ENCODE measurements at regions not wholly inside any gene's neighbourhood (a gene's known extent, or its start where the extent isn't known, plus 50 kb on each side); places are given as distances from the start of the nearest gene placed in this dataset.
"Not testable (repeated sequence)": the region's sequence is repeated elsewhere in the genome, so short reads cannot be mapped to it uniquely, and the experiment has no call there.

DNA sequence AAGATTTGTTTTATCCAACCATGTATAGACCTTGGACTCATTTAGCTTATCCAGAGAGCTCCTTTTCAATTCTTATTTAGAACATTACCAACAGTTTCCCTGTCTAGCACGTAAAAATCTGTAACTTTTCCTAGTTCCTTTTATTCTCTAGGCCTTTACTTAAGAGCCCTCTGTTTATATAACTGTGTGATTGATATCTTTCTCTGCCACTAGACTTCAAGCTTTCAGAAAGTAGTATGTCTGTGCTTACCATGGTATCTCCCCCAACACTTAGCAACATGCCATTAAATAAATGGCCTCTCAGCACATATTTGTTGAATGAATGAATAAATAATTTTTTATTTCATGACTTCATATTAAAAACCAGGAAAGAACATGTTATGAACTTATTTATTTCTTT lies 209.4 kb downstream of the PTPRC start:
- DNase-seq (ENCODE audit: low spot score in 2 of 2) = no peak
- H3K27me3 ChIP-seq = no peaks in the 10 kb centered on the region
- H3K4me1 ChIP-seq = no peaks in the 10 kb centered on the region
- no peak overlapping the region for H3K27ac ChIP-seq
- H3K36me3 ChIP-seq = no peaks in the 10 kb centered on the region
- TF ChIP-seq POLR2A (IDR thresholded peaks at IDR 0.05) = no peak
- no peak for TF ChIP-seq POLR2AphosphoS5 (IDR thresholded peaks at IDR 0.05)
- H3K4me3 ChIP-seq = no peak overlapping the region
- 95% methylated on average over 1 of the region's 1 CpG for WGBS
- no peaks in the 10 kb centered on the region for H3K9me3 ChIP-seq

- TF ChIP-seq POLR2AphosphoS5 (IDR thresholded peaks at IDR 0.05) = no peak
- WGBS = 53% methylated on average over 1 of the region's 1 CpG
- DNase-seq (ENCODE audit: low spot score in 2 of 2) = no peak
Measured at GRCh38 chr1:198848649-198849048, 209.8 kb downstream of the PTPRC start.

DNA sequence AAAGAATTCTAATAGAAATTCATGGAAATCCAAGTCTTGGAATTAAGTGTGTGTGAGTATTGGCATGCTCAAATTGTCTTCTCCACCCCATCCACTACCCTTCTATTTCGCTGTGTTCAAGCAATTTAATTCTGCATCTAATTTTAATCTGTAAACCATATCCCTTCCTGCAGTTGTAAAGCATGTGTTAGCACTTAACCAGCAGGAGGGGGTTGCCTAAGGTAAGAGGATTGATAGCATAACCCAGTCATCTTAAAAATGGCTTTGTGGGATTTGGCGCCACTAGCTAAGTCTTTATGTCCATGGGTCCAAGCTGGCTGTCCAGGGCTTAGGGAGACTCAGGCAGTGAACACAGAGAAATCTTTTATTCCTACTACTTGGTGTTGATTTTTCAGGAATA lies 210.3 kb downstream of the PTPRC start:
- no peak for DNase-seq (ENCODE audit: low spot score in 2 of 2)
- TF ChIP-seq, protein P1, sequence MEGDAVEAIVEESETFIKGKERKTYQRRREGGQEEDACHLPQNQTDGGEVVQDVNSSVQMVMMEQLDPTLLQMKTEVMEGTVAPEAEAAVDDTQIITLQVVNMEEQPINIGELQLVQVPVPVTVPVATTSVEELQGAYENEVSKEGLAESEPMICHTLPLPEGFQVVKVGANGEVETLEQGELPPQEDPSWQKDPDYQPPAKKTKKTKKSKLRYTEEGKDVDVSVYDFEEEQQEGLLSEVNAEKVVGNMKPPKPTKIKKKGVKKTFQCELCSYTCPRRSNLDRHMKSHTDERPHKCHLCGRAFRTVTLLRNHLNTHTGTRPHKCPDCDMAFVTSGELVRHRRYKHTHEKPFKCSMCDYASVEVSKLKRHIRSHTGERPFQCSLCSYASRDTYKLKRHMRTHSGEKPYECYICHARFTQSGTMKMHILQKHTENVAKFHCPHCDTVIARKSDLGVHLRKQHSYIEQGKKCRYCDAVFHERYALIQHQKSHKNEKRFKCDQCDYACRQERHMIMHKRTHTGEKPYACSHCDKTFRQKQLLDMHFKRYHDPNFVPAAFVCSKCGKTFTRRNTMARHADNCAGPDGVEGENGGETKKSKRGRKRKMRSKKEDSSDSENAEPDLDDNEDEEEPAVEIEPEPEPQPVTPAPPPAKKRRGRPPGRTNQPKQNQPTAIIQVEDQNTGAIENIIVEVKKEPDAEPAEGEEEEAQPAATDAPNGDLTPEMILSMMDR (IDR thresholded peaks at IDR 0.05) = no peak
- Histone ChIP-seq H3K4me1 (no peaks in the 10 kb centered on the region), H3K27me3 (no peaks in the 10 kb centered on the region), H3K27ac (no peak overlapping the region), H3K36me3 (no peaks in the 10 kb centered on the region), H3K9me3 (no peaks in the 10 kb centered on the region), H3K4me3 (no peak overlapping the region)
- WGBS = 90% methylated on average over 2 of the region's 2 CpGs

More at GRCh38 chr1:198848649-198849048, 209.8 kb downstream of the PTPRC start:
- no peaks in the 10 kb centered on the region for H3K36me3 ChIP-seq
- H3K4me1 ChIP-seq = no peaks in the 10 kb centered on the region
- no peaks in the 10 kb centered on the region for H3K27me3 ChIP-seq
- H3K4me3 ChIP-seq = no peak overlapping the region
- H3K9me3 ChIP-seq = no peaks in the 10 kb centered on the region
- H3K27ac ChIP-seq = no peak overlapping the region

GRCh38 chr1:198850196-198850595 lies 211.4 kb downstream of the PTPRC start:
- no peak overlapping the region for H3K27ac ChIP-seq
- 70% methylated on average over 1 of the region's 1 CpG for WGBS
- no peaks in the 10 kb centered on the region for H3K27me3 ChIP-seq
- H3K4me1 ChIP-seq = no peaks in the 10 kb centered on the region
- TF ChIP-seq, protein P1 (IDR thresholded peaks at IDR 0.05) = no peak
- no peak for TF ChIP-seq POLR2AphosphoS5 (IDR thresholded peaks at IDR 0.05)
- TF ChIP-seq EP300 (IDR thresholded peaks at IDR 0.05) = no peak
- TF ChIP-seq POLR2A (IDR thresholded peaks at IDR 0.05) = no peak
- no peaks in the 10 kb centered on the region for H3K9me3 ChIP-seq
- DNase-seq (ENCODE audit: low spot score in 2 of 2) = no peak
- H3K4me3 ChIP-seq = no peak overlapping the region
- no peaks in the 10 kb centered on the region for H3K36me3 ChIP-seq

- H3K27ac ChIP-seq; H3K9me3 ChIP-seq; H3K4me3 ChIP-seq; H3K36me3 ChIP-seq; DNase-seq (ENCODE audit: low spot score in 2 of 2); H3K27me3 ChIP-seq; H3K4me1 ChIP-seq: not testable (repeated sequence)
- 91% methylated on average over 5 of the region's 5 CpGs for WGBS
Measured at GRCh38 chr1:198850966-198851365, 212.1 kb downstream of the PTPRC start.

DNA sequence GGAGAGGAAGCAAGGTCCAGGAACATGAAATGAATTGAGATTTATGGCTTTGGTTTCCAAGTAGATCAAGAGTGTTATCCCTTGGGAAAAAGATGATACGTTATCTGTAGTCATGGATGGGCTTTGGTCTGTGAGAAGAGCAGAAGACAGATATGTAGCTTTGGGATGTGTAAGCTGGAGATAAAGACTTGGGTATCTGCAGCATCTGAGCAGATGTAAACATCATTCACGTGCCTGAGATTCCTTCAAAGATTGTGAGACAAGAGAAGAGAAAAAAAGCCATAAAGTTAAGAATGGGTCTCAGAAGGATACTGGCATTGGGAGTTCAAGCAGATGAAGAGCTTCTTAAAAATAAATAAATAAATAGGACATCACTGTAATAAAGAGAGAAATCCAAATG lies 217.8 kb downstream of the PTPRC start:
- H3K4me1 ChIP-seq = no peaks in the 10 kb centered on the region
- H3K9me3 ChIP-seq = no peaks in the 10 kb centered on the region
- no peak for DNase-seq (ENCODE audit: low spot score in 2 of 2)
- TF ChIP-seq EP300 (IDR thresholded peaks at IDR 0.05) = no peak
- TF ChIP-seq POLR2A (IDR thresholded peaks at IDR 0.05) = no peak
- no peak for TF ChIP-seq POLR2AphosphoS5 (IDR thresholded peaks at IDR 0.05)
- TF ChIP-seq, protein P1 (IDR thresholded peaks at IDR 0.05) = no peak
- no peaks in the 10 kb centered on the region for H3K36me3 ChIP-seq
- no peak overlapping the region for H3K4me3 ChIP-seq
- no peak overlapping the region for H3K27ac ChIP-seq
- 88% methylated on average over 2 of the region's 2 CpGs for WGBS
- no peaks in the 10 kb centered on the region for H3K27me3 ChIP-seq

DNA sequence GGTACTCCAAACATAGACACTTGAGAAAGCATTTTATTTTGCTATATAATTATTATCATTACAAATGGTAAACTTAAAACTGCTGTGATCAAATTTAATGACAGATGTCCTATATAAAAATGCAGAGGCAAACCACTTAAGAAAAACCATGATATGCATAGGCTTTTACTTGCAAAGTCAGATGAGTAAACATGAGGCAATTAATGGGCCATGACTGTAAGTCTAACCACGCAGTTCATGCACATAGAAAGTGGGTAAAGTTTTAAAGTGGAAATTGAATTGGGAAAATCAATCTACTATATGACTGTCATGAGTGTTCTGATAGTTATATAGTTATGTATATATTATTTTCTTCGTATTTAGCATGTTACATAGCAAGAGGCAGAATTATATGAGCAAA lies 219.2 kb downstream of the PTPRC start:
- Histone ChIP-seq H3K27ac (no peak overlapping the region), H3K36me3 (no peaks in the 10 kb centered on the region), H3K27me3 (no peaks in the 10 kb centered on the region), H3K9me3 (no peaks in the 10 kb centered on the region), H3K4me3 (no peak overlapping the region), H3K4me1 (no peaks in the 10 kb centered on the region)
- no peak for TF ChIP-seq POLR2A (IDR thresholded peaks at IDR 0.05)
- no peak for TF ChIP-seq POLR2AphosphoS5 (IDR thresholded peaks at IDR 0.05)
- TF ChIP-seq, protein P1 (IDR thresholded peaks at IDR 0.05) = no peak
- TF ChIP-seq EP300 (IDR thresholded peaks at IDR 0.05) = no peak
- WGBS = 92% methylated on average over 2 of the region's 2 CpGs
- DNase-seq (ENCODE audit: low spot score in 2 of 2) = no peak

All from suprapubic skin (tissue), 4 donors.